ENCODE measurements at regions not wholly inside any gene's neighbourhood (a gene's known extent, or its start where the extent isn't known, plus 50 kb on each side); places are given as distances from the start of the nearest gene placed in this dataset.

- 78 to 84% methylated on average over 9 to 11 of the region's 11 CpGs for WGBS, 2 donors
- peaks cover 0 to 6% (median 2%) of the 10 kb centered on the region in 4 donors for H3K9me3 ChIP-seq
- TF ChIP-seq EP300 (IDR thresholded peaks at IDR 0.05) (no peak), CTCF (IDR thresholded peaks at IDR 0.05) (no peak), POLR2AphosphoS5 (IDR thresholded peaks at IDR 0.05) (no peak), POLR2A (IDR thresholded peaks at IDR 0.05) (peak in 1 of 4 donors; percentile 20)
- peaks cover 0 to 4% (median 0%) of the 10 kb centered on the region in 4 donors for H3K27me3 ChIP-seq
- H3K36me3 ChIP-seq, result no peaks in the 10 kb centered on the region
- ATAC-seq (ENCODE audit: low FRiP score in 2 of 2), result peak in 1 of 2 donors; percentile 16
- H3K4me3 ChIP-seq, result no peak overlapping the region
- peaks cover 4 to 9% (median 6%) of the 10 kb centered on the region in 4 donors for H3K4me1 ChIP-seq
- peak overlapping the region in 2 of 4 donors; percentile 15 to 71 for H3K27ac ChIP-seq
- DNase-seq, result no peak
These were observed 245.9 kb downstream of the ERMARD start for GRCh38 chr6:169997187-169997929.

GRCh38 chr6:169996378-169997051 is 245.1 kb downstream of the ERMARD start:
- 88 to 94% methylated on average over 4 to 5 of the region's 5 CpGs for WGBS, 2 donors
- peaks cover 6 to 11% (median 8%) of the 10 kb centered on the region in 4 donors for H3K4me1 ChIP-seq

GRCh38 chr6:169994739-169995138 is 243.3 kb downstream of the ERMARD start:
- DNase-seq (peak in 1 of 2 donors; percentile 14), ATAC-seq (ENCODE audit: low FRiP score in 2 of 2) (no peak)
- TF ChIP-seq EP300 (IDR thresholded peaks at IDR 0.05) (no peak), CTCF (IDR thresholded peaks at IDR 0.05) (no peak)
- 76 to 89% methylated on average over 8 of the region's 8 CpGs for WGBS, 2 donors
- Histone ChIP-seq H3K4me1 (peaks cover 6 to 11% (median 8%) of the 10 kb centered on the region in 4 donors), H3K27me3 (peaks cover 0 to 4% (median 0%) of the 10 kb centered on the region in 4 donors), H3K9me3 (no peaks in the 10 kb centered on the region), H3K27ac (no peak overlapping the region), H3K4me3 (no peak overlapping the region), H3K36me3 (no peaks in the 10 kb centered on the region)

More at GRCh38 chr6:169996378-169997051, 245.1 kb downstream of the ERMARD start:
- Histone ChIP-seq H3K27me3 (peaks cover 0 to 4% (median 0%) of the 10 kb centered on the region in 4 donors), H3K9me3 (peaks cover 0 to 2% (median 0%) of the 10 kb centered on the region in 4 donors), H3K36me3 (no peaks in the 10 kb centered on the region), H3K4me3 (no peak overlapping the region), H3K27ac (peak overlapping the region in 1 of 4 donors; percentile 71)
- no peak for TF ChIP-seq CTCF (IDR thresholded peaks at IDR 0.05)
- TF ChIP-seq POLR2A (IDR thresholded peaks at IDR 0.05), result no peak
- TF ChIP-seq POLR2AphosphoS5 (IDR thresholded peaks at IDR 0.05), result no peak
- TF ChIP-seq EP300 (IDR thresholded peaks at IDR 0.05), result no peak
- no peak for DNase-seq
- ATAC-seq (ENCODE audit: low FRiP score in 2 of 2), result no peak

DNA sequence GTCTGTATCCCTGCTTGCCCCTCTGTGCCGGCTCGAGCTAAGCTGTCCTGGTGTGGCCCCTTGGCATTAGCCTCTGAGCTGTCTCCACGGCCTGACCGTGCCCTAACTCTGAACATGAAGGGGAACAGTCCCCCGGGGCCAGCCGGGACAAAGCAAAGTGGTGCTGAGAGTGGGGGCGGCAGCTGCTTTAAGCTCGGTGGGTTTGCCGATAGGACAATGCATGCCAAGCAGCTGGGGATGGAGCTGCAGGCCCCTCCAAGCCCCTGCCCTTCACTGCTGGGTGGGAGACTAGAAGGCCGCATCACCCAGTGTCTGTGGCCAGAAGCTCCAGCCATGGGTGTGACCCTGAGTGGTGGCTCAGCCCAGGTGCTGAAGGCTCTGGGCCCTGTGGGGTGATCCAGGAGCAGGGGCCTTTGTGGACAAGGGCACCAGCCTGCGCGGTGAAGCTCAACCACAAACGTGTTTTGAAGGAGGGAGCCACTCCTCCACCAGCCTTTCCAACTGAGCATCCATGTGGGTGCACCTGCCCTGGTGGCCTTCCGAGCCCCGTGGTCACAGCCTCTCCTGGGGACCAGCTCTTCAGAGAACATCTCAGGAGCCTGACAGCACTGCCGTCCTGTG is 242.5 kb downstream of the ERMARD start:
- Histone ChIP-seq H3K4me1 (peaks cover 6 to 11% (median 8%) of the 10 kb centered on the region in 4 donors), H3K4me3 (no peak overlapping the region), H3K9me3 (no peaks in the 10 kb centered on the region), H3K36me3 (no peaks in the 10 kb centered on the region), H3K27me3 (peaks cover 0 to 4% (median 0%) of the 10 kb centered on the region in 4 donors), H3K27ac (no peak overlapping the region)
- no peak for TF ChIP-seq POLR2A (IDR thresholded peaks at IDR 0.05)
- TF ChIP-seq POLR2AphosphoS5 (IDR thresholded peaks at IDR 0.05), result no peak
- TF ChIP-seq CTCF (IDR thresholded peaks at IDR 0.05), result no peak
- no peak for TF ChIP-seq EP300 (IDR thresholded peaks at IDR 0.05)
- no peak for ATAC-seq (ENCODE audit: low FRiP score in 2 of 2)
- peak; percentile 16 to 47 for DNase-seq
- 93 to 94% methylated on average over 14 to 16 of the region's 16 CpGs for WGBS, 2 donors

Data from upper lobe of left lung (tissue), 6 donors.